ENCODE measurements at regions not wholly inside any gene's neighbourhood (a gene's known extent, or its start where the extent isn't known, plus 50 kb on each side); places are given as distances from the start of the nearest gene placed in this dataset.
"Not testable (repeated sequence)": the region's sequence is repeated elsewhere in the genome, so short reads cannot be mapped to it uniquely, and the experiment has no call there.

DNA sequence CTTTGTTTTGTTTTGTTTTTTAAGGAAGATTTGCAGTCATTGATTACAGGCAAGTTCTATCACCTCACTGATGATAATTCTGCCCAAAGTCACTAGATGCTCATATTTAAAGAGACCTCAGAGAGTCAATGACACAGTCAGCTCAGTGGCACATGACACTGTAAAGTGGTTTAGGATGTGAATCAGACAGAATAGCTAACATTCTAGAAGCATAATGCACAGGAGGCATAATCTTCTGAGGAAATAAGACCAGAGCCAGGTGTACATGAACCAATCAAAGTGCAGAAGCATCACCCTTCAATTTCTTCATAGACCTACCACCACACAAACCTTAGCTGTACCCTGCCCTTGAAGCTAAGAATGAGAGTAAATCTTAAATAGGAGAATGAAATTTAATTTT lies 268.5 kb downstream of the BRINP2 start:
- DNase-seq (ENCODE audit: insufficient read length, low spot score) (no peak), FAIRE-seq (no peak)

- DNase-seq (ENCODE audit: insufficient read length, low spot score) (no peak), FAIRE-seq (no peak)
These were observed 264.6 kb downstream of the BRINP2 start for GRCh38 chr1:177435364-177435763.

DNA sequence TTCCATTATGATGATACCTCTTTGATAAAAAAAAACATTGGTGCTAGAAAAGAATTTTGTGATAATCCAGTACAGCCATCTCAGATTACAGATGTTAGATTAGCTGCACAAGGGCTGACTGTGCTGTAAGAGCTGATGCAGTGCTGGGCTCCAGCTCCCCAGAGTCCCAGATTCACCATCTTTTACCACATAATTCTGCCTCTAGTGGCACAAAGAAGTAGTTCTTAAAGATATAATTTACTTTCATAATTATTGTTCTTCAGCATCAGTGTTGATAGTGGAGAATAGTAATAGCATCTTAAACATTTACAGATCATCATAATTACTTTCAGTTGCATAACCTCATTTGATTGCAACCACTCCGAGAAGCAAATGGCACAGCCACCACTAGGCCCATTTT lies 262.1 kb downstream of the BRINP2 start:
- FAIRE-seq (no peak), DNase-seq (ENCODE audit: insufficient read length, low spot score) (no peak)

- FAIRE-seq (no peak), DNase-seq (ENCODE audit: insufficient read length, low spot score) (no peak)
These were observed 260.4 kb downstream of the BRINP2 start for GRCh38 chr1:177431123-177431522.

- no peak for FAIRE-seq
- DNase-seq (ENCODE audit: insufficient read length, low spot score) = no peak
These were observed 258.5 kb downstream of the BRINP2 start for GRCh38 chr1:177429234-177429633.

- FAIRE-seq (no peak), DNase-seq (ENCODE audit: insufficient read length, low spot score) (no peak)
These were observed 257.1 kb downstream of the BRINP2 start for GRCh38 chr1:177427811-177428210.

DNA sequence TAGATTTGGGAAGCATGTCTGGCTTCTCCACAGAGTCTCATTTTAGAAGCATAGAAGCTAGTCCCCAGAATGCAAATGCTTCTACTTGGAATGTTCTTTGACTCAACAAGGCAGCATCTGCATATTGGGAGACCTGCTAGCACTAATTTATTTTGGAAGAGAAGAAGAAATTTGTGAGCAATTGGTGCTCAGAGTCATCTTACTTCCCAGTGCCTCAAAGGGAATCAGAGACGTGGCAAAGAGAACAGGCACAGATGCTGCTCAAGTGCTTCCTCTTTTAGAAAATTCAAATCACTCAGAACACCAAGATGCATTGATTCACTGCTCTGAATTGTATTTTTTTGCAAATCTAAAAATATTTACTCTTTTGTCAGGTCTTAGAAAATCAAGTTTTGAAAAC lies 255.7 kb downstream of the BRINP2 start:
- DNase-seq (ENCODE audit: insufficient read length, low spot score) (no peak), FAIRE-seq (no peak)

DNA sequence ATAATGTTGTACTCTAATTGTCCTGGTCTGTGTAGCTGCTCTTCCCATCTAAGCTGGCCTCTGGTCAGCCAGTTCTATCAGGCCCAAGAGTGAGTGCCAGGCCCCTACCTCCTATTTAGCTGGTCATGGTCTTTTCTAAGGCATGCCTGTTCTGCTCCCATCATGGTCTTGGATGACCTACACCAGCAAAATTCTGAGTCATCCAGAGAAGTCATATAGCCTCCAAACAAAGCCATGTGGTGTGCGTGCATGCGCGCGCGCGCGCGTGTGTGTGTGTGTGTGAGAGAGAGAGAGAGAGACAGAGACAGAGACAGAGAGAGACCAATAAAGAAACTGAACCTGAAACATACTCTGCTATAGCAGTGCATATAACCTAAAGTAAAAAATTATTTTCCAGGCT lies 254.4 kb downstream of the BRINP2 start:
- FAIRE-seq = no peak
- no peak for DNase-seq (ENCODE audit: insufficient read length, low spot score)

- DNase-seq (ENCODE audit: insufficient read length, low spot score) (no peak), FAIRE-seq (no peak)
These were observed 254.0 kb downstream of the BRINP2 start for GRCh38 chr1:177424744-177425143.

DNA sequence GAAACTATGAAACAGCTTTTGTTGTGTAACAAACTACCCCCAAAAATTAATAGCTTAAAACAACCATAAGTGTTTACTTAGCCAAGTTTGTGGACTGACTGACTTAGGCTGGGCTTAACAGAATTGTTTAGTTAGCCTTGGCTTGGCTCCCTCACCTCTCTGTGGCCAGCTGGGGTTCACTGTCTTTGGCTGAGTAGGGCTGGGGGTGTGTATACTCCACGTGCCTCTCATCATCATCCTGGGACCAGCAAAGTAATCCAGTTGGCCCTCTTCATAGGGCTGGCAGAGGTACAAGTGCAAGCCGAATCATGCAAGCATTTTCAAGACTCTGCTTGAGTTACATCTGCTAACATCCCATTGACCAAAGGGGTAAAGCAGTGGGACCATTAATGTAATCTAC lies 252.3 kb downstream of the BRINP2 start:
- no peak for FAIRE-seq
- no peak for DNase-seq (ENCODE audit: insufficient read length, low spot score)

- FAIRE-seq = no peak
- no peak for DNase-seq (ENCODE audit: insufficient read length, low spot score)
These were observed 243.3 kb downstream of the BRINP2 start for GRCh38 chr1:177413982-177414596.

GRCh38 chr1:177411381-177411780 lies 240.6 kb downstream of the BRINP2 start:
- DNase-seq (ENCODE audit: insufficient read length, low spot score) (no peak), FAIRE-seq (no peak)

GRCh38 chr1:177410179-177410766 lies 239.5 kb downstream of the BRINP2 start:
- FAIRE-seq (no peak), DNase-seq (ENCODE audit: insufficient read length, low spot score) (no peak)

DNA sequence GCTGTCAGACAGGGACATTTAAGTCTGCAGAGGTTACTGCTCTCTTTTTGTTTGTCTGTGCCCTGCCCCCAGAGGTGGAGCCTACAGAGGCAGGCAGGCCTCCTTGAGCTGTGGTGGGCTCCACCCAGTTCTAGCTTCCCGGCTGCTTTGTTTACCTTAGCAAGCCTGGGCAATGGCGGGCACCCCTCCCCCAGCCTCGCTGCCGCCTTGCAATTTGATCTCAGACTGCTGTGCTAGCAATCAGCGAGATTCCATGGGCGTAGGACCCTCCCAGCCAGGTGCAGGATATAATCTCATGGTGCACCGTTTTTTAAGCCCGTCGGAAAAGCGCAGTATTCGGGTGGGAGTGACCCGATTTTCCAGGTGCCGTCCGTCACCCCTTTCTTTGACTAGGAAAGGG lies 235.6 kb downstream of the BRINP2 start:
- not testable (repeated sequence) for DNase-seq (ENCODE audit: insufficient read length, low spot score); FAIRE-seq

DNA sequence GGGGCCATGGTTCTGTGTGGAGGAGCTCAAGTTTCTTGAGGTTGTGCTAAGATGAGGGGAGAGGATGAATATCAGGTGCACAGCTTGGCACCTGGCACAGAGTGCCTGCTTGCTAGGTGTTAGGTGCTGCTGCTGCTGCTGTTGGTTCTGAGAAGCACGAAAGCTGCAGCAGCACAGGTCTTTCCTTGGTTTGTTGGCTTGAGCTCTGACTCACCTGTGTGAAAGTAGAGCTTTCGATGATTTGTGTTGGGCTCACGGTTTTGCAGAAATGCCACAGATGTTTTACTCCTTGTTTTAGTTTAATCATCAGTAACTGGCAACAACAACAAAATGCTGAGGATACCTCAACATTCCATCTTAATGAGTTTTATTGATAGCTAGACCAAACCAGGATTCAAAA lies 221.6 kb downstream of the BRINP2 start:
- FAIRE-seq (no peak), DNase-seq (ENCODE audit: insufficient read length, low spot score) (no peak)

DNA sequence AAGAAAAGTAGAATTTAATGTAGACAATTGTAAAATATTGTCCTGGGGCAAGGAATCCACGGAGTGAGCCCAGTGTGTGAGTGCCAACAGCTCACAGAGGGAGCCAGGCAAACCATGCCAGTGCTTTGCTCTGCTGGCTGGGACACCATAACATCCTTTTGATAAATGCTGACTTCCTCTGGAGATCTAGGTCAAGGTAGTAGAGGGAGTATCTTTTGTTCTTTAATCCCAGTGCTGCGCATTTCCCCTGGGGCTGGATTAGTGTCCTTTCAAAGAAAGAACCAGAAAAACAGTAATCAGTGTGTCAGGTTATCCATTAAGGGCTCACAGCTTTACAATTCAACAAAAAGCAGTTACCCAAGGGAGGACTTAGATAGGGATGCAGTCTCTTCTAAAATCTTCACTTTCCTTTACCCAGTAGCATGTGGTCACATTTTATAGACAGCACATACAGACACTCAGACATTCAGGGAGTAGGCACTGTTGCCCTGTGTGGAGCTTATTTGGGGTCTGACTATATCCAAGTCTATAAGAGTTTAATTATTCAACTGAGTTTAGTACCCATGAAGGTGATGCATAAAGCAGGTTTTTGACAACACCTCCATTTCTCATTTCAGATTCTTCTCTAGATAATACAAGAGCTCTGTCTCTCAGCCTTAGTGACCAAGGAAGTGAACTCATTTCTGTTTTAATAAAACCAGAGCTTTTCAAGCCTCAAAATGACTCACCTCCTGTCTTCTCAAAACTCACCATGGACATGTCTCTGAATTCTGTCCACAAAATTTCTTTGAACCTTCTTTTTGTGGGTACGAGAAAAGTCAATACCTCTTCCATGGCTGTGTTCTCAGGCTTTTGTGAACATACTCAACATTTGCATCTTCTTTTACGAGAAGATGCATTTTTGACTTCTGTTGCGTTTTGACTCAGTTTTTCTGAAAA lies 215.3 kb downstream of the BRINP2 start:
- DNase-seq (ENCODE audit: insufficient read length, low spot score) (no peak), FAIRE-seq (no peak)

- DNase-seq (ENCODE audit: insufficient read length, low spot score) (no peak), FAIRE-seq (no peak)
These were observed 213.7 kb downstream of the BRINP2 start for GRCh38 chr1:177384461-177384860.

- FAIRE-seq (no peak), DNase-seq (ENCODE audit: insufficient read length, low spot score) (no peak)
These were observed 213.0 kb downstream of the BRINP2 start for GRCh38 chr1:177383715-177384114.

- DNase-seq (ENCODE audit: insufficient read length, low spot score) (no peak), FAIRE-seq (no peak)
These were observed 207.1 kb downstream of the BRINP2 start for GRCh38 chr1:177377866-177378265.

DNA sequence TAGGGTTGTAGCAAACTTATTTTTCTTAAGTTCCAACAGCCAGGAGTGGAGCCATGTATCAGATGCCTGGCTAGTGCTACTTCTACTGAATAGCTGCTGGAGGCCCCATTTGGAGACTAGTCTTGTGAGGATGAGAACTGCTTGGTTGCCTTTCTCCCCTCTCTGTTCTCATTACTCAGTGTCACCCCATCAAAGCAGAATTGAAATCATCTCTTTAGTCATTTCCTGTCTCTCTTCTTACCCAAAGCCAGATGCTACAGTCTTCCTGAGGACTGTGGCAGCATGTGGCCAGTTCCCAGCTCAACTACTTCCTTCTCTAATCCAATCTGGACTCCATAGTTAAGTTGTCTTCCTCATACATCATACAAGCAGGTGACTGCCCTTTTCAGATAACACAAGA lies 197.5 kb downstream of the BRINP2 start:
- DNase-seq (ENCODE audit: insufficient read length, low spot score) (no peak), FAIRE-seq (no peak)

- FAIRE-seq (no peak), DNase-seq (ENCODE audit: insufficient read length, low spot score) (no peak)
These were observed 195.3 kb downstream of the BRINP2 start for GRCh38 chr1:177366091-177366490.

DNA sequence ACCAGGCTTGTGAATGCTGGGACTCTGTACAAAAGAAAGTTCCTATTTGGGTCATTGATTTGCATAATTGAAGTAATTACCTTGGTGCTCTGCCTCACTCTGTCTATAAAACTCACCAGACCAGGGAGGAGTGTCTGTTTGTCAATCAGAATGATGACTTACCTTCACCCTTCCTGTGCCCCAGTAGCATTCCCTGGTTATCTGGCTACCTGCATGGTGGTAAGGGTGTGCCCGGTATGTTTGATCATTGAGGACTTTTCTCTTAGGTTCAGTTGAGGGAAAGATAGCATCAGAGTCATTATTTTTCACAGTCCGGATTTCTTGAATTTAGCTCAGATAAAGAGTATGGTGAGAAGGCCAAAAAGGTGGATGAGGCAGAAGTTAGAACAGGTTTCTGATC lies 190.0 kb downstream of the BRINP2 start:
- DNase-seq (ENCODE audit: insufficient read length, low spot score) = no peak
- no peak for FAIRE-seq

Data from HTR-8/SVneo (cell line).